ENCODE measurements at regions not wholly inside any gene's neighbourhood (a gene's known extent, or its start where the extent isn't known, plus 50 kb on each side); places are given as distances from the start of the nearest gene placed in this dataset.

DNA sequence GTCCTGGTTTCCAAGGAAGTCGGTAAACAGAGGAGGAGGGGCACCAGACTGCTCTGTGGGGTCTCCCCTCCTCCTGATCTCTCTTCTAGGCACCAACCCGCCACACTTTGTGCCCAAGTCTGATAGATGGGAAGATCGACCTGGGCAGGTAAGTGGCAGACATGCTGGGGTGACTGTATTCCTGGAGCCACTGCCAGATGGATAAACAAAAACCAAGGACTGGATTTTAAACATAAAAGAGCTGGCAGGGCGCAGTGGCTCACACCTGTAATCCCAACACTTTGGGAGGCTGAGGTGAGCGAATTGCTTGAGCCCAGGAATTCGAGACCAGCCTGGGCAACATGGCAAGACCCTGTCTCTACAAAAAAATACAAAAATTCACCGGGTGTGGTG lies 181.2 kb downstream of the ANAPC1 start:
- TF ChIP-seq, protein P1, sequence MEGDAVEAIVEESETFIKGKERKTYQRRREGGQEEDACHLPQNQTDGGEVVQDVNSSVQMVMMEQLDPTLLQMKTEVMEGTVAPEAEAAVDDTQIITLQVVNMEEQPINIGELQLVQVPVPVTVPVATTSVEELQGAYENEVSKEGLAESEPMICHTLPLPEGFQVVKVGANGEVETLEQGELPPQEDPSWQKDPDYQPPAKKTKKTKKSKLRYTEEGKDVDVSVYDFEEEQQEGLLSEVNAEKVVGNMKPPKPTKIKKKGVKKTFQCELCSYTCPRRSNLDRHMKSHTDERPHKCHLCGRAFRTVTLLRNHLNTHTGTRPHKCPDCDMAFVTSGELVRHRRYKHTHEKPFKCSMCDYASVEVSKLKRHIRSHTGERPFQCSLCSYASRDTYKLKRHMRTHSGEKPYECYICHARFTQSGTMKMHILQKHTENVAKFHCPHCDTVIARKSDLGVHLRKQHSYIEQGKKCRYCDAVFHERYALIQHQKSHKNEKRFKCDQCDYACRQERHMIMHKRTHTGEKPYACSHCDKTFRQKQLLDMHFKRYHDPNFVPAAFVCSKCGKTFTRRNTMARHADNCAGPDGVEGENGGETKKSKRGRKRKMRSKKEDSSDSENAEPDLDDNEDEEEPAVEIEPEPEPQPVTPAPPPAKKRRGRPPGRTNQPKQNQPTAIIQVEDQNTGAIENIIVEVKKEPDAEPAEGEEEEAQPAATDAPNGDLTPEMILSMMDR (IDR thresholded peaks at IDR 0.05), result no peak
- TF ChIP-seq POLR2AphosphoS5 (IDR thresholded peaks at IDR 0.05; ENCODE audit: low read depth, low read length), result no peak
- TF ChIP-seq, protein P2, sequence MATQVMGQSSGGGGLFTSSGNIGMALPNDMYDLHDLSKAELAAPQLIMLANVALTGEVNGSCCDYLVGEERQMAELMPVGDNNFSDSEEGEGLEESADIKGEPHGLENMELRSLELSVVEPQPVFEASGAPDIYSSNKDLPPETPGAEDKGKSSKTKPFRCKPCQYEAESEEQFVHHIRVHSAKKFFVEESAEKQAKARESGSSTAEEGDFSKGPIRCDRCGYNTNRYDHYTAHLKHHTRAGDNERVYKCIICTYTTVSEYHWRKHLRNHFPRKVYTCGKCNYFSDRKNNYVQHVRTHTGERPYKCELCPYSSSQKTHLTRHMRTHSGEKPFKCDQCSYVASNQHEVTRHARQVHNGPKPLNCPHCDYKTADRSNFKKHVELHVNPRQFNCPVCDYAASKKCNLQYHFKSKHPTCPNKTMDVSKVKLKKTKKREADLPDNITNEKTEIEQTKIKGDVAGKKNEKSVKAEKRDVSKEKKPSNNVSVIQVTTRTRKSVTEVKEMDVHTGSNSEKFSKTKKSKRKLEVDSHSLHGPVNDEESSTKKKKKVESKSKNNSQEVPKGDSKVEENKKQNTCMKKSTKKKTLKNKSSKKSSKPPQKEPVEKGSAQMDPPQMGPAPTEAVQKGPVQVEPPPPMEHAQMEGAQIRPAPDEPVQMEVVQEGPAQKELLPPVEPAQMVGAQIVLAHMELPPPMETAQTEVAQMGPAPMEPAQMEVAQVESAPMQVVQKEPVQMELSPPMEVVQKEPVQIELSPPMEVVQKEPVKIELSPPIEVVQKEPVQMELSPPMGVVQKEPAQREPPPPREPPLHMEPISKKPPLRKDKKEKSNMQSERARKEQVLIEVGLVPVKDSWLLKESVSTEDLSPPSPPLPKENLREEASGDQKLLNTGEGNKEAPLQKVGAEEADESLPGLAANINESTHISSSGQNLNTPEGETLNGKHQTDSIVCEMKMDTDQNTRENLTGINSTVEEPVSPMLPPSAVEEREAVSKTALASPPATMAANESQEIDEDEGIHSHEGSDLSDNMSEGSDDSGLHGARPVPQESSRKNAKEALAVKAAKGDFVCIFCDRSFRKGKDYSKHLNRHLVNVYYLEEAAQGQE (IDR thresholded peaks at IDR 0.05; ENCODE audit: insufficient read depth in 1 of 2, low read depth in 2 of 2, low read length in 1 of 2), result no peak
- TF ChIP-seq SIN3A (IDR thresholded peaks at IDR 0.05; ENCODE audit: borderline replicate concordance, insufficient read depth, low read depth, low read length), result no peak
